SK-N-SH treated with all-trans-retinoic acid at 6 μM for 48 hours (cell line): ENCODE measurements at regions not wholly inside any gene's neighbourhood (a gene's known extent, or its start where the extent isn't known, plus 50 kb on each side); places are given as distances from the start of the nearest gene placed in this dataset.

Experiments used
- ATAC-seq: fragments of 200-7000 bp; cut with Tn5 transposase; 3 replicates; pipeline ENCODE4 v1.9.1; 2020; ENCODE audit warnings: mild to moderate bottlenecking, moderate library complexity
- ARNTL ChIP-seq: fragments of 450-650 bp; formaldehyde crosslinking; IDR thresholded peaks from 2 replicates; pipeline ENCODE4 v1.5.0; 2020; ENCODE audit warnings: low read depth, mild to moderate bottlenecking, moderate library complexity, borderline replicate concordance
- BACH2 ChIP-seq: fragments of 250-450 bp; sonication (Bioruptor Pico); IDR thresholded peaks from 2 replicates; pipeline ENCODE4 v1.9.0; 2021; ENCODE audit warnings: mild to moderate bottlenecking, borderline replicate concordance
- CREB5 ChIP-seq: fragments of 250-450 bp; sonication (Bioruptor Pico); IDR thresholded peaks from 2 replicates; pipeline ENCODE4 v1.5.1; 2020; ENCODE audit warnings: low read depth, mild to moderate bottlenecking, moderate library complexity
- CSDC2 ChIP-seq: fragments of 250-450 bp; sonication (Bioruptor Pico); IDR thresholded peaks from 2 replicates; pipeline ENCODE4 v1.5.0; 2020; ENCODE audit warnings: mild to moderate bottlenecking, moderate library complexity
- CSRNP3 ChIP-seq: fragments of 250-450 bp; sonication (Bioruptor Pico); IDR thresholded peaks from 2 replicates; pipeline ENCODE4 v1.5.1; 2021; ENCODE audit warnings: mild to moderate bottlenecking, moderate library complexity
- ESRRG ChIP-seq: fragments of 250-450 bp; sonication (Bioruptor Pico); IDR thresholded peaks from 2 replicates; pipeline ENCODE4 v1.6.1; 2021; ENCODE audit warnings: mild to moderate bottlenecking
- GLIS3 ChIP-seq: fragments of 250-450 bp; sonication (Bioruptor Pico); IDR thresholded peaks from 2 replicates; pipeline ENCODE4 v1.5.0; 2020; ENCODE audit warnings: mild to moderate bottlenecking, moderate library complexity
- ISL1 ChIP-seq: fragments of 250-450 bp; sonication (Bioruptor Pico); IDR thresholded peaks from 2 replicates; pipeline ENCODE4 v2.1.2; 2022; ENCODE audit warnings: mild to moderate bottlenecking, moderate library complexity
- OSR1 ChIP-seq: fragments of 250-450 bp; sonication (Bioruptor Pico); IDR thresholded peaks from 2 replicates; pipeline ENCODE4 v1.8.0; 2022; ENCODE audit warnings: moderate library complexity, mild to moderate bottlenecking, inconsistent platforms
- PPARA ChIP-seq: fragments of 250-450 bp; sonication (Bioruptor Pico); IDR thresholded peaks from 2 replicates; pipeline ENCODE4 v1.5.0; 2020; ENCODE audit warnings: mild to moderate bottlenecking, borderline replicate concordance
- RARB ChIP-seq: fragments of 250-450 bp; sonication (Bioruptor Pico); IDR thresholded peaks from 2 replicates; pipeline ENCODE4 v1.8.0; 2021; ENCODE audit warnings: mild to moderate bottlenecking, moderate library complexity
- TCF4 ChIP-seq: fragments of 250-450 bp; sonication (Bioruptor Pico); IDR thresholded peaks from 2 replicates; pipeline ENCODE4 v1.8.0; 2021; ENCODE audit warnings: mild to moderate bottlenecking, moderate library complexity, borderline replicate concordance
- TOX ChIP-seq: fragments of 250-450 bp; sonication (Bioruptor Pico); IDR thresholded peaks from 2 replicates; pipeline ENCODE4 v1.8.0; 2021; ENCODE audit warnings: mild to moderate bottlenecking, moderate library complexity, borderline replicate concordance
- ZC3H10 ChIP-seq: fragments of 250-450 bp; sonication (Bioruptor Pico); IDR thresholded peaks from 2 replicates; pipeline ENCODE4 v1.5.1; 2021; ENCODE audit warnings: mild to moderate bottlenecking, moderate library complexity
- ZFP3 ChIP-seq: fragments of 250-450 bp; sonication (Bioruptor Pico); IDR thresholded peaks from 2 replicates; pipeline ENCODE4 v1.5.0; 2020; ENCODE audit warnings: mild to moderate bottlenecking, moderate library complexity
- ZFP30 ChIP-seq: fragments of 450-650 bp; formaldehyde crosslinking; IDR thresholded peaks from 2 replicates; pipeline ENCODE4 v1.5.0; 2022; ENCODE audit warnings: mild to moderate bottlenecking, moderate library complexity
- ZNF565 ChIP-seq: fragments of 450-650 bp; formaldehyde crosslinking; conservative IDR thresholded peaks from 2 replicates; pipeline ENCODE4 v1.5.0; 2020; ENCODE audit warnings: low read depth, mild to moderate bottlenecking, moderate library complexity
- ZNF70 ChIP-seq: fragments of 450-650 bp; formaldehyde crosslinking; IDR thresholded peaks from 2 replicates; pipeline ENCODE4 v1.5.0; 2020; ENCODE audit warnings: mild to moderate bottlenecking, moderate library complexity
- ZNF8 ChIP-seq: fragments of 450-650 bp; formaldehyde crosslinking; IDR thresholded peaks from 2 replicates; pipeline ENCODE4 v1.5.0; 2020; ENCODE audit warnings: mild to moderate bottlenecking, moderate library complexity
- TF ChIP-seq, protein P1 (sequence below): fragments of 250-450 bp; sonication (Bioruptor Pico); IDR thresholded peaks from 2 replicates; pipeline ENCODE4 v1.8.0; 2021; ENCODE audit warnings: low read depth, mild to moderate bottlenecking, moderate library complexity, borderline replicate concordance
- TF ChIP-seq, protein P2 (sequence below): fragments of 250-450 bp; sonication (Bioruptor Pico); IDR thresholded peaks from 2 replicates; pipeline ENCODE4 v1.5.0; 2020; ENCODE audit warnings: mild to moderate bottlenecking, moderate library complexity

DNA sequence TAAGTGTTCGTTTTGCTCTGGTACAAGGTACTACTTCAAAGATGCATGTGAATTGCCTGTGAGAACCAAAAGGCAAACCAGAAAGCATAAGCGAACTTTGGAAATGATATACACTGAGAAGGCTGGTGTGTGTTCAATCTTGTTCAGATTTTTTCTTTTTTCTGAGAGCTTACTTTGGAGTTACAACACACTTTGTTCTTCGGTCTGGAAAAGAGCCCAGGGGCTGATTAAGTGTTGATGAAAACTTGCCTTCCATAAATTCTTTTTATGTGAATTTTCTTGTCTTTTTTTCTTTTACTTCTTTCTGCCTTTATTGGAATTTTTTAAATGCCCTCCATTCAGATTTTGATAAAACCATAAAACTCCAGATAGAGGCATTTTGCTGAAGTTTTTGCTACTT lies 395.1 kb upstream of the SASH1 start:
- ATAC-seq = no peak
- no peak for TF ChIP-seq ZNF70 (CRISPR knock-in tag)
- TF ChIP-seq ZNF565 (CRISPR knock-in tag) = no peak
- TF ChIP-seq TCF4 (CRISPR knock-in tag) = no peak
- no peak for TF ChIP-seq ESRRG
- no peak for TF ChIP-seq ZNF8 (CRISPR knock-in tag)
- TF ChIP-seq, protein P1, sequence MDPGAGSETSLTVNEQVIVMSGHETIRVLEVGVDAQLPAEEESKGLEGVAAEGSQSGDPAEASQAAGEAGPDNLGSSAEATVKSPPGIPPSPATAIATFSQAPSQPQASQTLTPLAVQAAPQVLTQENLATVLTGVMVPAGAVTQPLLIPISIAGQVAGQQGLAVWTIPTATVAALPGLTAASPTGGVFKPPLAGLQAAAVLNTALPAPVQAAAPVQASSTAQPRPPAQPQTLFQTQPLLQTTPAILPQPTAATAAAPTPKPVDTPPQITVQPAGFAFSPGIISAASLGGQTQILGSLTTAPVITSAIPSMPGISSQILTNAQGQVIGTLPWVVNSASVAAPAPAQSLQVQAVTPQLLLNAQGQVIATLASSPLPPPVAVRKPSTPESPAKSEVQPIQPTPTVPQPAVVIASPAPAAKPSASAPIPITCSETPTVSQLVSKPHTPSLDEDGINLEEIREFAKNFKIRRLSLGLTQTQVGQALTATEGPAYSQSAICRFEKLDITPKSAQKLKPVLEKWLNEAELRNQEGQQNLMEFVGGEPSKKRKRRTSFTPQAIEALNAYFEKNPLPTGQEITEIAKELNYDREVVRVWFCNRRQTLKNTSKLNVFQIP (CRISPR knock-in tag) = no peak
- TF ChIP-seq ARNTL (CRISPR knock-in tag) = no peak
- no peak for TF ChIP-seq ZFP30 (CRISPR knock-in tag)
- TF ChIP-seq ZFP3 (CRISPR knock-in tag) = no peak
- TF ChIP-seq OSR1 (CRISPR knock-in tag) = no peak
- TF ChIP-seq GLIS3 (CRISPR knock-in tag) = no peak
- TF ChIP-seq RARB (CRISPR knock-in tag) = no peak
- TF ChIP-seq CREB5 = no peak
- no peak for TF ChIP-seq CSRNP3
- TF ChIP-seq, protein P2, sequence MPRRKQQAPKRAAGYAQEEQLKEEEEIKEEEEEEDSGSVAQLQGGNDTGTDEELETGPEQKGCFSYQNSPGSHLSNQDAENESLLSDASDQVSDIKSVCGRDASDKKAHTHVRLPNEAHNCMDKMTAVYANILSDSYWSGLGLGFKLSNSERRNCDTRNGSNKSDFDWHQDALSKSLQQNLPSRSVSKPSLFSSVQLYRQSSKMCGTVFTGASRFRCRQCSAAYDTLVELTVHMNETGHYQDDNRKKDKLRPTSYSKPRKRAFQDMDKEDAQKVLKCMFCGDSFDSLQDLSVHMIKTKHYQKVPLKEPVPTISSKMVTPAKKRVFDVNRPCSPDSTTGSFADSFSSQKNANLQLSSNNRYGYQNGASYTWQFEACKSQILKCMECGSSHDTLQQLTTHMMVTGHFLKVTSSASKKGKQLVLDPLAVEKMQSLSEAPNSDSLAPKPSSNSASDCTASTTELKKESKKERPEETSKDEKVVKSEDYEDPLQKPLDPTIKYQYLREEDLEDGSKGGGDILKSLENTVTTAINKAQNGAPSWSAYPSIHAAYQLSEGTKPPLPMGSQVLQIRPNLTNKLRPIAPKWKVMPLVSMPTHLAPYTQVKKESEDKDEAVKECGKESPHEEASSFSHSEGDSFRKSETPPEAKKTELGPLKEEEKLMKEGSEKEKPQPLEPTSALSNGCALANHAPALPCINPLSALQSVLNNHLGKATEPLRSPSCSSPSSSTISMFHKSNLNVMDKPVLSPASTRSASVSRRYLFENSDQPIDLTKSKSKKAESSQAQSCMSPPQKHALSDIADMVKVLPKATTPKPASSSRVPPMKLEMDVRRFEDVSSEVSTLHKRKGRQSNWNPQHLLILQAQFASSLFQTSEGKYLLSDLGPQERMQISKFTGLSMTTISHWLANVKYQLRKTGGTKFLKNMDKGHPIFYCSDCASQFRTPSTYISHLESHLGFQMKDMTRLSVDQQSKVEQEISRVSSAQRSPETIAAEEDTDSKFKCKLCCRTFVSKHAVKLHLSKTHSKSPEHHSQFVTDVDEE (CRISPR knock-in tag) = no peak
- TF ChIP-seq ZC3H10 = no peak
- TF ChIP-seq ISL1 (CRISPR knock-in tag) = no peak
- TF ChIP-seq, all 23 proteins: peak for 0

DNA sequence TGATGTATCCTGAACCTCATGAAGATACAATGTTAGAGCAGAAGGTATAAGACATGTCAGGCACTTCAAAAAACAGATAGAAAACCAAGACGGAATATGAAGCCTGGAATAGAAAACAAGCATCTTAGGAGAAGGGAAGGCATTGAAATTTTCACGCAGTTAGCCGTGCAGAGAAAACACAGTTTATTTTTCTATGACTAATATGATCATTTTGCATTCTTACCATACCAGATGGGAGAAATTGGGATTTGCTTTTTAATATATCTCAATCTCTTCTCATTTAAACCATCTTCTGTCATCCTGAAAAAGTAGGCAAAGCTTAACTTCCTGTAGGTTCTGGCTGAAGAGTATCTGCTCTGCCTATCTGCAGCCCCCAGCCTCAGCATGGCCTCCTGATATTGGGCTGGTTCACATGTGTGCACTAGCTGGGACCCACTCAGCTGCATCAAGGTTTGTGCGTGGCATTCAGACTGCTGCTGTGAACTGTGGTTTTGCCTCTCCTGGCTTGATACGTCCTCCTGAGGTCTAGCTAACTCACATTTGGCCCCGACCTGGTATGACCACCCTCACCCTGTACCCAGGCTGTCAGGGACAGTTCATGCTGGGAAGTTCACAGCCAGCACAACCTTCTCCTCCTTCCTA lies 392.5 kb upstream of the SASH1 start:
- TF ChIP-seq ZFP30 (CRISPR knock-in tag) (no peak), TOX (no peak), OSR1 (CRISPR knock-in tag) (no peak), PPARA (CRISPR knock-in tag) (no peak), BACH2 (CRISPR knock-in tag) (no peak), ZNF565 (CRISPR knock-in tag) (no peak), CSDC2 (CRISPR knock-in tag) (no peak), ISL1 (CRISPR knock-in tag) (no peak), GLIS3 (CRISPR knock-in tag) (no peak), RARB (CRISPR knock-in tag) (no peak), ESRRG (no peak), ZNF8 (CRISPR knock-in tag) (no peak), CSRNP3 (no peak), TCF4 (CRISPR knock-in tag) (no peak), CREB5 (no peak), ZC3H10 (no peak), ZNF70 (CRISPR knock-in tag) (no peak), ZFP3 (CRISPR knock-in tag) (no peak)
- TF ChIP-seq, protein P1 (CRISPR knock-in tag) = no peak
- no peak for ATAC-seq
